Psoas muscle (tissue), 7 donors: ENCODE measurements at regions not wholly inside any gene's neighbourhood (a gene's known extent, or its start where the extent isn't known, plus 50 kb on each side); places are given as distances from the start of the nearest gene placed in this dataset.

ENCODE experiments used
- ATAC-seq, 4 donors: fragments of 200-7000 bp; cut with Tn5 transposase; one replicate each; pipeline ENCODE4 v1.9.1; 2020; ENCODE audit warnings: moderate library complexity in 3 of 4, mild to moderate bottlenecking in 2 of 4
- DNase-seq, 2 donors: peaks; one replicate each; pipeline ENCODE4 v3.0.0-alpha.2; 2020
- H3K27ac ChIP-seq: fragments of 200-600 bp; one replicate; pipeline ENCODE4 v1.8.0; 2022
- H3K27me3 ChIP-seq, 3 donors: fragments of 200-600 bp in 1 of 3; one replicate each; pipeline versions ENCODE4 v1.6.1 to v1.8.0; 2013 to 2022; ENCODE audit warnings: low read length in 2 of 3, mild to moderate bottlenecking in 2 of 3, moderate library complexity in 1 of 3; ENCODE audit not compliant: insufficient read depth in 3 of 3
- H3K36me3 ChIP-seq, 2 donors: fragments of 200-600 bp in 1 of 2; one replicate each; pipeline versions ENCODE4 v1.6.1 to v1.8.0; 2013 to 2022; ENCODE audit warnings: low read depth in 1 of 2, mild to moderate bottlenecking in 1 of 2, moderate library complexity in 1 of 2; ENCODE audit not compliant: insufficient read depth in 1 of 2
- H3K4me1 ChIP-seq: fragments of 200-600 bp; one replicate; pipeline ENCODE4 v1.8.0; 2022
- H3K4me3 ChIP-seq: fragments of 200-600 bp; one replicate; pipeline ENCODE4 v1.8.0; 2022; ENCODE audit warnings: mild to moderate bottlenecking
- H3K9me3 ChIP-seq: fragments of 200-600 bp; one replicate; pipeline ENCODE4 v1.8.0; 2022
- WGBS, 3 donors: extraction: QIAGEN DNeasy Blood & Tissue Kit; methylation state at CpG; one replicate each; pipeline versions ENCODE4 v1.1.6 to v1.1.7; 2013; 5-methylcytosine and 5-hydroxymethylcytosine counted together
- intact Hi-C, 2 donors: fragments of 100-400 bp; cut with DNase I; formaldehyde crosslinking; loops; one replicate each; pipeline versions ENCODE4 v1.11.0 to v1.14.2; 2022
- TF ChIP-seq, protein P1 (sequence below): fragments of 200-600 bp; IDR thresholded peaks from one replicate; pipeline ENCODE4 v1.8.0; 2022; ENCODE audit warnings: antibody characterized with exemption
- donor health status: healthy with polysubstance abuse.
- donor health status: DM: no; HTN: no; CAD: no; lungs with moderate emphysema.
- donor health status: Bipolar disorder and iron deficiency.
- donor health status: healthy.
- donor health status: DM: yes; HTN: yes; CAD: no.
- donor health status: DM: no; HTN: no; CAD: no.
- donor health status: DM: yes; HTN: yes; CAD: no.

DNA sequence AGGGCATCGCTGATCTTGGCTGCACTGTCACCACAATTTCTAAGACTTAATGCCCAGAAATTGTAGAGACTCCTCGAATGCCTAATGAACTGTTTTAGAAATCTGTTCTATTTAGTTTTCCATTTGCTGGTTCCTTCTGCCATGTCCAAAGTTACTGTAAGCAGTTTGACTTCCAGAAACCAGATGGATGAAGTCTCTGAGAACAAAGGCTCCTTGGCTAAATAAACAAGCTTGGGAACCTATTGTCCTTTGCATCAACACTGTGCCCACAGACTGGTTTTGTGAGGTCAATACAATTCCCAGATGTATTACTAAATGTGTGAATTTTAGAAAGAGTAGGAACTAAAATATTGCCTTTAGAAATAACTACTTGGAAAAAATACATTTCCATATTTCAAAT, 600.2 kb downstream of the NYAP2 start:
- no peak for ATAC-seq
- no peaks in the 10 kb centered on the region for H3K36me3 ChIP-seq

GRCh38 chr2:225998653-225999052, 599.1 kb downstream of the NYAP2 start:
- WGBS, 3 donors: 79 to 84% (median 82%) methylated on average over 4 of the region's 4 CpGs
- H3K4me3 ChIP-seq: no peak overlapping the region
- H3K9me3 ChIP-seq: no peaks in the 10 kb centered on the region
- intact Hi-C loops: no loop called here
- no peaks in the 10 kb centered on the region for H3K36me3 ChIP-seq
- H3K4me1 ChIP-seq: no peaks in the 10 kb centered on the region
- H3K27ac ChIP-seq: no peak overlapping the region
- TF ChIP-seq, protein P1, sequence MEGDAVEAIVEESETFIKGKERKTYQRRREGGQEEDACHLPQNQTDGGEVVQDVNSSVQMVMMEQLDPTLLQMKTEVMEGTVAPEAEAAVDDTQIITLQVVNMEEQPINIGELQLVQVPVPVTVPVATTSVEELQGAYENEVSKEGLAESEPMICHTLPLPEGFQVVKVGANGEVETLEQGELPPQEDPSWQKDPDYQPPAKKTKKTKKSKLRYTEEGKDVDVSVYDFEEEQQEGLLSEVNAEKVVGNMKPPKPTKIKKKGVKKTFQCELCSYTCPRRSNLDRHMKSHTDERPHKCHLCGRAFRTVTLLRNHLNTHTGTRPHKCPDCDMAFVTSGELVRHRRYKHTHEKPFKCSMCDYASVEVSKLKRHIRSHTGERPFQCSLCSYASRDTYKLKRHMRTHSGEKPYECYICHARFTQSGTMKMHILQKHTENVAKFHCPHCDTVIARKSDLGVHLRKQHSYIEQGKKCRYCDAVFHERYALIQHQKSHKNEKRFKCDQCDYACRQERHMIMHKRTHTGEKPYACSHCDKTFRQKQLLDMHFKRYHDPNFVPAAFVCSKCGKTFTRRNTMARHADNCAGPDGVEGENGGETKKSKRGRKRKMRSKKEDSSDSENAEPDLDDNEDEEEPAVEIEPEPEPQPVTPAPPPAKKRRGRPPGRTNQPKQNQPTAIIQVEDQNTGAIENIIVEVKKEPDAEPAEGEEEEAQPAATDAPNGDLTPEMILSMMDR: no peak
- no peak for ATAC-seq
- no peak for DNase-seq
- H3K27me3 ChIP-seq: no peaks in the 10 kb centered on the region

More for the DNA sequence above, 600.2 kb downstream of the NYAP2 start:
- no peaks in the 10 kb centered on the region for H3K9me3 ChIP-seq
- TF ChIP-seq, protein P1: no peak
- H3K27ac ChIP-seq: no peak overlapping the region
- H3K4me3 ChIP-seq: no peak overlapping the region
- no peaks in the 10 kb centered on the region for H3K4me1 ChIP-seq
- 76 to 85% (median 85%) methylated on average over 2 of the region's 2 CpGs for WGBS, 3 donors
- H3K27me3 ChIP-seq: no peaks in the 10 kb centered on the region
- intact Hi-C loops: no loop called here
- no peak for DNase-seq

GRCh38 chr2:225998116-225998515, 598.6 kb downstream of the NYAP2 start:
- no peaks in the 10 kb centered on the region for H3K9me3 ChIP-seq
- no peak overlapping the region for H3K27ac ChIP-seq
- H3K4me1 ChIP-seq: no peaks in the 10 kb centered on the region
- DNase-seq (no peak), ATAC-seq (no peak)
- no peak overlapping the region for H3K4me3 ChIP-seq
- WGBS, 3 donors: 88 to 98% (median 91%) methylated on average over 3 of the region's 3 CpGs
- TF ChIP-seq, protein P1: no peak
- intact Hi-C loops: no loop called here
- H3K36me3 ChIP-seq: no peaks in the 10 kb centered on the region
- H3K27me3 ChIP-seq: no peaks in the 10 kb centered on the region

DNA sequence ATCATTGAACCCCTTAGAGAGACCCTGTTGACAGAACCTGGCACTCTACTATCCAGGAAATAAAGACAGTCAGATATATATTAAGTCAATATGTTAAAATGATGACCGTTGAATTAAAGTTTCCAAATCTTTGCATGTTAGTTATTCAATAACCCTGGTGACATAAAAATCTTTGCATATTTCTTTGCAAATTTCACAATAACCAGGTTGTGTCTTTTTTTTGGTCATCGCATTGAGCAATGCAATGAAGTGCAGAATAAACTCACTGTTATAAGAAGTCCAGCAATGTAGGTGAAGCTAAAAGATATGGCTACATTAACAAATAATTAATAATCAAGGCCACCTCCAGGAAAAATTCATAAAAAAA, 596.9 kb downstream of the NYAP2 start:
- no peaks in the 10 kb centered on the region for H3K27me3 ChIP-seq
- H3K9me3 ChIP-seq: no peaks in the 10 kb centered on the region
- no peak for DNase-seq
- no peaks in the 10 kb centered on the region for H3K36me3 ChIP-seq
- no peak overlapping the region for H3K27ac ChIP-seq
- no peaks in the 10 kb centered on the region for H3K4me1 ChIP-seq
- no peak overlapping the region for H3K4me3 ChIP-seq
- intact Hi-C loops: no loop called here
- ATAC-seq: no peak
- 91 to 92% (median 92%) methylated on average over 2 of the region's 2 CpGs for WGBS, 3 donors
- TF ChIP-seq, protein P1: no peak

DNA sequence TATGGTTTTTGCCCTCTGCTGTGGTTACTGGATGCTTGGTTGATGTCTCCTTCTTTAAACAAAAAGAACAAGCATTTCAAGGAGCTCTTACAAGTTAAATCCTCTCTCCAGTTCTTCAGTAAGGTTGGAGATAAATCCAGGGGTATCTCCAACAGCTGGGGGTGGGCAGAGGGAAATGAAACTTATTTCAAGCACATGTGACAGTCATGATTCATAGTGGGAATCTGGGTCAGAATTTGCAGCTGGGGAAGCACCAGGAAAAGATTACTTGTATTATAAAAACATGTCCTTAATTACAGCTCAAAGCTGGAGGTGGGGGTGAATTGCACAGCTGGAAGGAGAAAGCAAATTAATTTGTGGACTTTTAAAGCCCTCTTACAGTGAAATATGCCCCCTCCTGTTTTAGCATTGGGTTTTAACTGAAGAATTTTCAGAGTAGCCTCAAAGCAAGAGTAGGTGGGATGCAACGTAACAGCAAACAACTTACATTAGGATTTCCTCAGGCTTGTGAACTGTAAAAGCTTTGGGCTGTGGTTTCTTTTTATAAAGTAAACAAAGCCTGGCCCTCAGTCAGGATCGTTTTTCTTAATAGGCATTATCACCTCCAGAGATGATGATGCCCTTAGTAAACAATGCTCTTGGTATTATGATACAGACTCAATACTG, 596.4 kb downstream of the NYAP2 start:
- no peak for DNase-seq
- Histone ChIP-seq H3K4me3 (no peak overlapping the region), H3K27me3 (no peaks in the 10 kb centered on the region), H3K4me1 (no peaks in the 10 kb centered on the region), H3K36me3 (no peaks in the 10 kb centered on the region), H3K27ac (no peak overlapping the region), H3K9me3 (no peaks in the 10 kb centered on the region)
- TF ChIP-seq, protein P1: no peak
- intact Hi-C loops: no loop called here
- no peak for ATAC-seq
- WGBS, 3 donors: 58 to 65% (median 63%) methylated on average over 2 of the region's 2 CpGs
